IMR-90 (cell line): ENCODE measurements at regions not wholly inside any gene's neighbourhood (a gene's known extent, or its start where the extent isn't known, plus 50 kb on each side); places are given as distances from the start of the nearest gene placed in this dataset.
A peak's percentile ranks its signal among the peaks of the same experiment; 100 is the strongest.

Source experiments
- ATAC-seq: fragments of 200-7000 bp; cut with Tn5 transposase; 2 replicates; pipeline ENCODE4 v1.9.1; 2020; ENCODE audit warnings: low read depth, mild to moderate bottlenecking, moderate library complexity
- BruUV-seq: library from RNA; stranded (reverse); fragments of 400-500 nt; replicated peaks from 2 replicates; lab custom pipeline; 2021; lab: Mats Ljungman, UMichigan
- CTCF ChIA-PET: fragments of 300-600 bp; formaldehyde crosslinking; extraction: SDS; loops from one replicate; lab custom pipeline; 2021; ENCODE audit warnings: antibody characterized with exemption; lab: Yijun Ruan, JAX
- POLR2A ChIA-PET: fragments of 300-600 bp; sonication (Branson Sonifier 250); formaldehyde crosslinking; loops from one replicate; lab custom pipeline; 2022; ENCODE audit warnings: antibody characterized with exemption; ENCODE audit not compliant: unreplicated experiment; lab: Charles Lee
- DNase-seq: peaks from one replicate; pipeline ENCODE4 v3.0.0; 2013
- H2AFZ ChIP-seq: replicated peaks from 2 replicates; pipeline ENCODE3; 2013; ENCODE audit warnings: low read length, mild to moderate bottlenecking; ENCODE audit not compliant: poor library complexity
- H2AK5ac ChIP-seq: 2 replicates; pipeline ENCODE4 v1.6.1; 2013; ENCODE audit warnings: low read depth, low read length, inconsistent platforms
- H2AK9ac ChIP-seq: replicated peaks from 2 replicates; pipeline ENCODE3; 2013; ENCODE audit warnings: mild to moderate bottlenecking, low read depth, low read length, moderate library complexity; ENCODE audit not compliant: poor library complexity
- H2BK120ac ChIP-seq: 2 replicates; pipeline ENCODE4 v1.6.1; 2013; ENCODE audit warnings: low read depth, low read length, inconsistent platforms
- H2BK15ac ChIP-seq: 3 replicates; pipeline ENCODE4 v1.6.1; 2013; ENCODE audit warnings: low read depth, low read length, inconsistent platforms
- H2BK20ac ChIP-seq: 2 replicates; pipeline ENCODE4 v1.6.1; 2013; ENCODE audit warnings: low read depth, mild to moderate bottlenecking, inconsistent platforms, low read length, moderate library complexity
- H2BK5ac ChIP-seq: 2 replicates; pipeline ENCODE4 v1.6.1; 2013; ENCODE audit warnings: mild to moderate bottlenecking, low read depth, low read length, inconsistent platforms; ENCODE audit not compliant: poor library complexity, severe bottlenecking
- H3K14ac ChIP-seq: replicated peaks from 2 replicates; pipeline ENCODE4 v1.6.1; 2013; ENCODE audit warnings: low read depth, low read length, inconsistent platforms
- H3K18ac ChIP-seq: 2 replicates; pipeline ENCODE4 v1.6.1; 2013; ENCODE audit warnings: low read depth, low read length, control low read depth
- H3K23ac ChIP-seq: 2 replicates; pipeline ENCODE4 v1.6.1; 2013; ENCODE audit warnings: low read depth, low read length, inconsistent platforms
- H3K27ac ChIP-seq: 2 replicates; pipeline ENCODE4 v1.5.1; 2013; ENCODE audit warnings: mild to moderate bottlenecking, control low read depth, low read length; ENCODE audit not compliant: insufficient read depth
- H3K27me3 ChIP-seq: 2 replicates; pipeline ENCODE4 v1.6.1; 2013; ENCODE audit warnings: low read length; ENCODE audit not compliant: control insufficient read depth, insufficient read depth
- H3K36me3 ChIP-seq: 2 replicates; pipeline ENCODE4 v1.6.1; 2013; ENCODE audit warnings: low read length, mixed read lengths; ENCODE audit not compliant: control insufficient read depth, insufficient read depth
- H3K4ac ChIP-seq: 2 replicates; pipeline ENCODE4 v1.6.1; 2013; ENCODE audit warnings: low read depth, low read length, inconsistent platforms
- H3K4me1 ChIP-seq: 2 replicates; pipeline ENCODE4 v1.6.1; 2013; ENCODE audit warnings: low read length, mixed read lengths; ENCODE audit not compliant: control insufficient read depth, insufficient read depth
- H3K4me2 ChIP-seq: 2 replicates; pipeline ENCODE4 v1.6.1; 2013; ENCODE audit warnings: low read depth, mild to moderate bottlenecking, control low read depth, low read length, moderate library complexity
- H3K4me3 ChIP-seq: 2 replicates; pipeline ENCODE4 v1.5.1; 2013; ENCODE audit warnings: low read depth, mild to moderate bottlenecking, control low read depth, low read length, moderate library complexity; ENCODE audit not compliant: insufficient read depth
- H3K56ac ChIP-seq: 2 replicates; pipeline ENCODE4 v1.6.1; 2013; ENCODE audit warnings: low read length, inconsistent platforms; ENCODE audit not compliant: insufficient read depth; ENCODE audit errors: extremely low read depth
- H3K79me1 ChIP-seq, 2 experiments: 2 replicates each; pipeline ENCODE4 v1.6.1; 2013; ENCODE audit warnings: low read length in 2 of 2, inconsistent platforms in 1 of 2, low read depth in 1 of 2
- H3K9ac ChIP-seq: 2 replicates; pipeline ENCODE4 v1.6.1; 2013; ENCODE audit warnings: low read depth, low read length, control low read depth
- H3K9me1 ChIP-seq: 2 replicates; pipeline ENCODE4 v1.6.1; 2013; ENCODE audit warnings: low read length, inconsistent platforms; ENCODE audit not compliant: insufficient read depth
- H3K9me3 ChIP-seq: 2 replicates; pipeline ENCODE4 v1.6.1; 2013; ENCODE audit warnings: low read length; ENCODE audit not compliant: control insufficient read depth, insufficient read depth
- H4K20me1 ChIP-seq: 2 replicates; pipeline ENCODE4 v1.6.1; 2013; ENCODE audit warnings: low read length, inconsistent platforms; ENCODE audit not compliant: insufficient read depth
- H4K5ac ChIP-seq: 2 replicates; pipeline ENCODE4 v1.6.1; 2013; ENCODE audit warnings: mild to moderate bottlenecking, low read depth, low read length, control low read depth
- H4K8ac ChIP-seq, 2 experiments: 2 replicates each; pipeline ENCODE4 v1.6.1; 2013; ENCODE audit warnings: low read depth in 2 of 2, low read length in 2 of 2, control low read depth in 1 of 2, inconsistent platforms in 1 of 2
- H4K91ac ChIP-seq: 2 replicates; pipeline ENCODE4 v1.6.1; 2013; ENCODE audit warnings: low read depth, low read length, inconsistent platforms; ENCODE audit not compliant: insufficient read depth
- MAFK ChIP-seq: IDR thresholded peaks from 2 replicates; pipeline ENCODE4 v1.6.1; 2012; ENCODE audit warnings: low read depth, low read length, improper control_type of control experiment
- RAD21 ChIP-seq: IDR thresholded peaks from 2 replicates; pipeline ENCODE4 v1.6.1; 2012; ENCODE audit warnings: low read length, improper control_type of control experiment
- SMC3 ChIP-seq: fragments of 150-350 bp; IDR thresholded peaks from 2 replicates; pipeline ENCODE4 v1.6.1; 2016; ENCODE audit warnings: low read depth, mild to moderate bottlenecking, antibody characterized with exemption, low read length, moderate library complexity
- dilution Hi-C: fragments of 300-500 bp; cut with HindIII; formaldehyde crosslinking; loops from one replicate; pipeline ENCODE4 v1.14.3; 2018; ENCODE audit warnings: low sequenced_read_pairs; ENCODE audit not compliant: unreplicated experiment
- in situ Hi-C: fragments of 300-500 bp; cut with MboI; formaldehyde crosslinking; loops from 3 replicates; pipeline ENCODE4 v1.14.3; 2019; ENCODE audit warnings: low sequenced_read_pairs, inconsistent platforms, mixed read lengths
- intact Hi-C: fragments of 100-400 bp; cut with micrococcal nuclease; formaldehyde crosslinking; loops from 2 replicates; pipeline ENCODE4 v1.10.0; 2022

DNA sequence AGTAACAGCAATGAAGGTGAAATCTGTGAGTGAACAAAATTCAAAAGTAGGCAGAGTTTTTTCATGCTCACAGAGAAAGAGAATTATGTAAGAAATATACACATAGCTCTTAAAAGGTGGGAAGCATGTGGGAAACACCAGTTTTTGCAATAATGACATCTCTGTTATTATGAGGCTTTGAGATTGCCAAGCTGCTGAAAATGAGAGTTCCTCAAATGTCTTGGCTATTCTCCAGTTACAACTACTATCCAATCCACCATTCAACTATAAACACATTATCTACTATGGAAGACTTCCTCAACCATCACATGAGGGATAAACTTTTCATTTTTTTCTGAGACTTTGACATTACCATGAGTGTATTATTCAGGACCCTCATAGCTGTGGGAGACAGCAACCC lies 420.8 kb upstream of the ACTBL2 start:
- CTCF ChIA-PET: no interaction called here
- POLR2A ChIA-PET: no interaction called here
- H3K9ac ChIP-seq: no peak overlapping the region

More for the DNA sequence above, 420.8 kb upstream of the ACTBL2 start:
- H3K9me1 ChIP-seq: no peaks in the 10 kb centered on the region
- H4K8ac ChIP-seq: no peak overlapping the region
- intact Hi-C loops: no loop called here
- in situ Hi-C loops: no loop called here
- H2AK9ac ChIP-seq: no peak overlapping the region
- no peak overlapping the region for H3K18ac ChIP-seq
- H2BK120ac ChIP-seq: no peak overlapping the region
- no peak overlapping the region for H2BK15ac ChIP-seq
- H3K14ac ChIP-seq: no peak overlapping the region
- H3K36me3 ChIP-seq: no peaks in the 10 kb centered on the region
- no peak overlapping the region for H3K56ac ChIP-seq
- dilution Hi-C loops: no loop called here
- no peak overlapping the region for H2AK5ac ChIP-seq
- H3K27ac ChIP-seq: no peak overlapping the region
- H4K91ac ChIP-seq: no peak overlapping the region
- no peak overlapping the region for H2AFZ ChIP-seq
- no peak overlapping the region for H3K23ac ChIP-seq
- H3K27me3 ChIP-seq: no peaks in the 10 kb centered on the region
- no peak overlapping the region for H3K4ac ChIP-seq
- no peaks in the 10 kb centered on the region for H3K79me1 ChIP-seq
- H3K9me3 ChIP-seq: no peaks in the 10 kb centered on the region
- ATAC-seq (no peak), DNase-seq (peak; percentile 48)
- no peaks in the 10 kb centered on the region for H4K20me1 ChIP-seq
- H3K4me1 ChIP-seq: no peaks in the 10 kb centered on the region
- BruUV-seq: no TSS peak
- H3K4me2 ChIP-seq: no peak overlapping the region
- no peak overlapping the region for H3K4me3 ChIP-seq
- no peak overlapping the region for H2BK20ac ChIP-seq
- no peak overlapping the region for H2BK5ac ChIP-seq
- TF ChIP-seq RAD21 (no peak), SMC3 (no peak), MAFK (no peak)
- H4K5ac ChIP-seq: no peak overlapping the region
